ENCODE measurements at regions not wholly inside any gene's neighbourhood (a gene's known extent, or its start where the extent isn't known, plus 50 kb on each side); places are given as distances from the start of the nearest gene placed in this dataset.
A peak's percentile ranks its signal among the peaks of the same experiment; 100 is the strongest.

DNA sequence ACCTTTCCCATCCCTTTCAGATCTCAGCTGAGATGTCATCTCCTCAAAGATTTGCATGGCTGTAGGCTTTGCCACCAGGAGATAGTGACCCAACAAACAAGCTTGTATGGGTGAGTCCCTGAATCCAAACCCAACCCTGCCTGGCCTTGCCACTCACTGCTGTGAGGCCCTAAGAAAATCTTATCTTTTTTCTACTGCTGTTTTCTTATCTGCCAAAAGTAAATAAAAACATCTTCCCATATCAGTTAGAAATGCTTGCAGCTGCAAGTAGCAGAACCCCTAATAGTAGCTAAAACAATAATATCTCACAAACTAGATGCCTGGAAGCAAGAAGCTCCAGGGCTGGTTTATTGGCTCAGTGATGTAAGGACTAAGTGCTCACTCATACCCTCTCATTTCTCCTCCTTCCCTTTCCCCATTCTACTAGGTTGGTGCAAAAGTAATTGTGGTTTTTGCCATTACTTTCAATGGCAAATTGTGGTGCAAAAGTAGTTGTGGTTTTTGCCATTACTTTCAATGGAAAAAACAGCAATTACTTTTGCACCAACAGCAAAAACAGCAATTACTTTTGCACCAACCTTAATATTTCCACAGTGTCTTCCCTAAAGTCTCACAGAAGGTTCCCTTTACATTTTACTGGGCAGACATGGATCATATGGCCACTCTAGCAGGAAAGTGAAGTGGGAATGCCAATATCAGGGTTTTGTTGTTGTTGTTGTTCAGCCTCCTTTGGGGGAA lies 56.7 kb upstream of the PSMF1 start (continued):
- TF ChIP-seq HMBOX1 (IDR thresholded peaks at IDR 0.05) (no peak), ZNF766 (CRISPR knock-in tag; conservative IDR thresholded peaks at IDR 0.05) (peak; percentile 57; the same call in 1 of the 2 replicates), TCF15 (CRISPR knock-in tag; IDR thresholded peaks at IDR 0.05) (no peak), CBX2 (IDR thresholded peaks at IDR 0.05; ENCODE audit: insufficient read depth, low read length, poor library complexity, severe bottlenecking) (no peak), ZBTB1 (CRISPR knock-in tag; IDR thresholded peaks at IDR 0.05; ENCODE audit: borderline replicate concordance, low read depth) (no peak), HMG20B (CRISPR knock-in tag; IDR thresholded peaks at IDR 0.05) (no peak), ZNF263 (CRISPR knock-in tag; IDR thresholded peaks at IDR 0.05; ENCODE audit: borderline replicate concordance) (no peak), E2F8 (IDR thresholded peaks at IDR 0.05; ENCODE audit: low read depth, partially characterized antibody) (no peak), ARID3B (CRISPR knock-in tag; IDR thresholded peaks at IDR 0.05; ENCODE audit: borderline replicate concordance) (no peak), TARDBP (IDR thresholded peaks at IDR 0.05) (no peak), ZNF143 (CRISPR knock-in tag; IDR thresholded peaks at IDR 0.05) (no peak)
- TF ChIP-seq, protein P1, sequence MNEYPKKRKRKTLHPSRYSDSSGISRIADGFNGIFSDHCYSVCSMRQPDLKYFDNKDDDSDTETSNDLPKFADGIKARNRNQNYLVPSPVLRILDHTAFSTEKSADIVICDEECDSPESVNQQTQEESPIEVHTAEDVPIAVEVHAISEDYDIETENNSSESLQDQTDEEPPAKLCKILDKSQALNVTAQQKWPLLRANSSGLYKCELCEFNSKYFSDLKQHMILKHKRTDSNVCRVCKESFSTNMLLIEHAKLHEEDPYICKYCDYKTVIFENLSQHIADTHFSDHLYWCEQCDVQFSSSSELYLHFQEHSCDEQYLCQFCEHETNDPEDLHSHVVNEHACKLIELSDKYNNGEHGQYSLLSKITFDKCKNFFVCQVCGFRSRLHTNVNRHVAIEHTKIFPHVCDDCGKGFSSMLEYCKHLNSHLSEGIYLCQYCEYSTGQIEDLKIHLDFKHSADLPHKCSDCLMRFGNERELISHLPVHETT (CRISPR knock-in tag; conservative IDR thresholded peaks at IDR 0.05 in 1 of 2, IDR thresholded peaks at IDR 0.05 in 1 of 2) = no peak
- TF ChIP-seq, protein P2, sequence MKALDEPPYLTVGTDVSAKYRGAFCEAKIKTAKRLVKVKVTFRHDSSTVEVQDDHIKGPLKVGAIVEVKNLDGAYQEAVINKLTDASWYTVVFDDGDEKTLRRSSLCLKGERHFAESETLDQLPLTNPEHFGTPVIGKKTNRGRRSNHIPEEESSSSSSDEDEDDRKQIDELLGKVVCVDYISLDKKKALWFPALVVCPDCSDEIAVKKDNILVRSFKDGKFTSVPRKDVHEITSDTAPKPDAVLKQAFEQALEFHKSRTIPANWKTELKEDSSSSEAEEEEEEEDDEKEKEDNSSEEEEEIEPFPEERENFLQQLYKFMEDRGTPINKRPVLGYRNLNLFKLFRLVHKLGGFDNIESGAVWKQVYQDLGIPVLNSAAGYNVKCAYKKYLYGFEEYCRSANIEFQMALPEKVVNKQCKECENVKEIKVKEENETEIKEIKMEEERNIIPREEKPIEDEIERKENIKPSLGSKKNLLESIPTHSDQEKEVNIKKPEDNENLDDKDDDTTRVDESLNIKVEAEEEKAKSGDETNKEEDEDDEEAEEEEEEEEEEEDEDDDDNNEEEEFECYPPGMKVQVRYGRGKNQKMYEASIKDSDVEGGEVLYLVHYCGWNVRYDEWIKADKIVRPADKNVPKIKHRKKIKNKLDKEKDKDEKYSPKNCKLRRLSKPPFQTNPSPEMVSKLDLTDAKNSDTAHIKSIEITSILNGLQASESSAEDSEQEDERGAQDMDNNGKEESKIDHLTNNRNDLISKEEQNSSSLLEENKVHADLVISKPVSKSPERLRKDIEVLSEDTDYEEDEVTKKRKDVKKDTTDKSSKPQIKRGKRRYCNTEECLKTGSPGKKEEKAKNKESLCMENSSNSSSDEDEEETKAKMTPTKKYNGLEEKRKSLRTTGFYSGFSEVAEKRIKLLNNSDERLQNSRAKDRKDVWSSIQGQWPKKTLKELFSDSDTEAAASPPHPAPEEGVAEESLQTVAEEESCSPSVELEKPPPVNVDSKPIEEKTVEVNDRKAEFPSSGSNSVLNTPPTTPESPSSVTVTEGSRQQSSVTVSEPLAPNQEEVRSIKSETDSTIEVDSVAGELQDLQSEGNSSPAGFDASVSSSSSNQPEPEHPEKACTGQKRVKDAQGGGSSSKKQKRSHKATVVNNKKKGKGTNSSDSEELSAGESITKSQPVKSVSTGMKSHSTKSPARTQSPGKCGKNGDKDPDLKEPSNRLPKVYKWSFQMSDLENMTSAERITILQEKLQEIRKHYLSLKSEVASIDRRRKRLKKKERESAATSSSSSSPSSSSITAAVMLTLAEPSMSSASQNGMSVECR (CRISPR knock-in tag; IDR thresholded peaks at IDR 0.05) = no peak

Measured in K562 (cell line).